Stimulated activated CD8-positive, alpha-beta memory T cell treated with anti-CD3 and anti-CD28 coated beads, Interleukin-15, amount 100 ng/mL, for 1 hour (primary cell): ENCODE measurements at regions not wholly inside any gene's neighbourhood (a gene's known extent, or its start where the extent isn't known, plus 50 kb on each side); places are given as distances from the start of the nearest gene placed in this dataset.

Experiments
- DNase-seq: peaks from one replicate; pipeline ENCODE4 v3.0.0-alpha.2; 2020; ENCODE audit warnings: low read depth

DNA sequence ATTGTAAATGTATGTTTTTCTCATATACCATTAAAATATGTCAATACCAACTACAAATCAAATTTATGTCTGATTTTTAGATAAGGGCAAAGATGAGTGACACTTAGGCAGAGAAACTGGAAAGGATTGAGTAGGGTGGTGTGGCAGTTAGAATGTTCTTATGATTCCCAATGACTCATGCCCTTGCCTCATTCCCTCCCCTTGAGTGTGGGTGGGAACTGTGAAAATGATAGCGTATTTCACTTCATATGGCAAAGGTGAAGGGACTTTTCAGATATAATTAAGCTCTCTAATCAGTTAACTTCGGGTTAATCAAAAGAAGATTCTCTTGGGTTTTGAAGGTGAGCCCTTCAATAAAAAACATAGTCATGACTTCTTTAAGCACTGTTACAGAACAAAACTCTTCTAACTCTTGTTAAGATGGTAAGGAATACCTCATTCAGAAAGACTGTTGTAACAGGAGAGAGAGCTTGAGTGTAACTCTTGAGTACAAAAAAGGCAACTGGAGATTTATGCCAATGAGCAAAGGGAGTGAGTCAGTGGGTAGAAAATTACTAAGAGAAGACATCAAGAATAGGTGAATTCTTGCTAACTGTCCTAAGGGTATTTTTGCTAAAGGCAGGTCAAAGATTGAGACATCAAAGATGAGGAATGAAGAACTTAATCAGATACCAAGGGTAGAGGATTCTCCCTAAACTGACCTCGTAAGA lies 329.5 kb downstream of the KCTD8 start:
- no peak for DNase-seq

DNA sequence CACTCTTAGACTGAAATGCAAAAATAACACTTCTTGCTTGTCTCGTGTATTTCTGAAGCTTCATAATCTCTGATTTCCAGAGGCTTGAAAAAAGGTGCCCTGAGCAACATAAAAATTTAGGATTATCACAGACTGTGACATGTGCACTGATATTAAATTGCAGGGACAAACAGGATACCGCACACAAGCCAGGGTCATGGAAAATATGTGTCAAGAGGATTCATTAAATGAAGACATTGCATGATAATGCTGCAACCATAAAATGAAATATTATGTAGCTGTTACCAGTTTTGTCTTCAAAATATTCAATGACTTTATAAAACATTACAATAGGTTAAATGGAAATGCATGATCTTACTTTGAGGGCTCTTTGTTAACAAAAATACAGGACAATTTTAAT lies 328.0 kb downstream of the KCTD8 start:
- no peak for DNase-seq

DNA sequence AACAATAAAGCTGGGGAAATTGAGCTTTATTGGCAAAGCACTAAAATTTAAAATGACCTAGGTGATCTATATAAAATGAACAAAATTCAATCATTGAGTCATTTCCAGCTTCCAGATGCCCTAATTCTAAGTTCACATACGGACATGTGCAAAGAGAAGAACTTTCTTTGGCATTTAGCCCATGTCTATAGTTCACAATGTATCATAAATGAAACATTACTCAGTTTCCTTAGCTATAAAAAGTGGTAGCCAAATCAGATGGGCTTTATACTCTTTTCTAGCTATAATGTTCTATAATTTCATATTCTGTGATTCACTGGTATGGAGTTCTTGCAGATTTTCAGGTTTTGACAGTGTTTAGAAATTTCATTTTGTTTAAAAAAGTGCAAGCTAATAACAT lies 327.4 kb downstream of the KCTD8 start:
- no peak for DNase-seq
